IMR-90 (cell line): ENCODE measurements at regions not wholly inside any gene's neighbourhood (a gene's known extent, or its start where the extent isn't known, plus 50 kb on each side); places are given as distances from the start of the nearest gene placed in this dataset.

Experiments
- CEBPB ChIP-seq: IDR thresholded peaks from 2 replicates; pipeline ENCODE4 v1.6.1; 2012; ENCODE audit warnings: low read depth, low read length, improper control_type of control experiment
- CTCF ChIP-seq: conservative IDR thresholded peaks from 2 replicates; pipeline ENCODE4 v1.5.1; 2012; ENCODE audit warnings: mild to moderate bottlenecking, low read depth, low read length, improper control_type of control experiment
- MXI1 ChIP-seq: IDR thresholded peaks from 2 replicates; pipeline ENCODE4 v1.6.1; 2012; ENCODE audit warnings: low read depth, mild to moderate bottlenecking, low read length, moderate library complexity, borderline replicate concordance
- POLR2A ChIP-seq: IDR thresholded peaks from 2 replicates; pipeline ENCODE4 v1.6.1; 2012; ENCODE audit warnings: mild to moderate bottlenecking, low read depth, low read length
- RAD21 ChIP-seq: IDR thresholded peaks from 2 replicates; pipeline ENCODE4 v1.6.1; 2012; ENCODE audit warnings: low read length, improper control_type of control experiment

GRCh38 chr4:134753390-134753789, 551.8 kb upstream of the PABPC4L start:
- TF ChIP-seq CTCF (no peak), CEBPB (no peak), POLR2A (no peak), RAD21 (no peak), MXI1 (no peak)
